GM19328 (cell line): ENCODE measurements at regions not wholly inside any gene's neighbourhood (a gene's known extent, or its start where the extent isn't known, plus 50 kb on each side); places are given as distances from the start of the nearest gene placed in this dataset.
A peak's percentile ranks its signal among the peaks of the same experiment; 100 is the strongest.

Source experiments
- ATAC-seq: cut with Tn5 transposase; IDR thresholded peaks from one replicate; pipeline ENCODE4 v1.9.1; 2021; ENCODE audit warnings: mild to moderate bottlenecking, moderate library complexity; ENCODE audit not compliant: unreplicated experiment

GRCh38 chr12:14275111-14275510 lies 90.4 kb upstream of the ATF7IP start:
- no peak for ATAC-seq

GRCh38 chr12:14275886-14276285 lies 89.6 kb upstream of the ATF7IP start:
- ATAC-seq, result no peak

GRCh38 chr12:14278294-14278953 lies 87.1 kb upstream of the ATF7IP start:
- peak; percentile 54 for ATAC-seq

GRCh38 chr12:14279845-14280244 lies 85.6 kb upstream of the ATF7IP start:
- no peak for ATAC-seq

- ATAC-seq, result no peak
Observed at GRCh38 chr12:14280921-14281320, 84.6 kb upstream of the ATF7IP start.

- no peak for ATAC-seq
Observed at GRCh38 chr12:14281539-14281938, 83.9 kb upstream of the ATF7IP start.

- peak; percentile 44 for ATAC-seq
Observed at GRCh38 chr12:14283489-14284144, 81.9 kb upstream of the ATF7IP start.

- peak; percentile 54 for ATAC-seq
Observed at GRCh38 chr12:14284184-14284722, 81.2 kb upstream of the ATF7IP start.

GRCh38 chr12:14289601-14290000 lies 75.9 kb upstream of the ATF7IP start:
- no peak for ATAC-seq

GRCh38 chr12:14290951-14291350 lies 74.5 kb upstream of the ATF7IP start:
- ATAC-seq, result no peak

- no peak for ATAC-seq
Observed at GRCh38 chr12:14303661-14304155, 61.8 kb upstream of the ATF7IP start.

- ATAC-seq, result no peak
Observed at GRCh38 chr12:14307004-14307403, 58.5 kb upstream of the ATF7IP start.

- no peak for ATAC-seq
Observed at GRCh38 chr12:14308516-14308915, 57.0 kb upstream of the ATF7IP start.

- no peak for ATAC-seq
Observed at GRCh38 chr12:14310866-14311265, 54.6 kb upstream of the ATF7IP start.

GRCh38 chr12:14313379-14314138 lies 51.9 kb upstream of the ATF7IP start:
- no peak for ATAC-seq

- no peak for ATAC-seq
Observed at GRCh38 chr12:14314801-14315200, 50.7 kb upstream of the ATF7IP start.

- no peak for ATAC-seq
Observed at GRCh38 chr12:14315501-14315900, 50.0 kb upstream of the ATF7IP start.
